Common myeloid progenitor, CD34-positive (primary cell): ENCODE measurements at regions not wholly inside any gene's neighbourhood (a gene's known extent, or its start where the extent isn't known, plus 50 kb on each side); places are given as distances from the start of the nearest gene placed in this dataset.

ENCODE experiments used
- CTCF ChIA-PET: fragments of 350-600 bp; sonication (Branson Sonifier 250); formaldehyde crosslinking; loops from one replicate; lab custom pipeline; 2021; ENCODE audit warnings: antibody characterized with exemption; lab: Charles Lee
- POLR2A ChIA-PET: fragments of 350-600 bp; sonication (Branson Sonifier 250); formaldehyde crosslinking; loops from one replicate; lab custom pipeline; 2021; ENCODE audit warnings: antibody characterized with exemption; lab: Charles Lee
- DNase-seq, 3 donors: peaks; one replicate each; pipeline versions ENCODE4 v3.0.0 to v3.0.0-alpha.2; 2013
- H3K27ac ChIP-seq, 2 experiments: 1 replicate in 1 of 2; 2 replicates in 1 of 2; pipeline ENCODE4 v1.7.0; 2013; ENCODE audit warnings: inconsistent platforms in 2 of 2, low read length in 2 of 2, mild to moderate bottlenecking in 2 of 2, low read depth in 1 of 2, moderate library complexity in 1 of 2; ENCODE audit not compliant: severe bottlenecking in 2 of 2, insufficient read depth in 1 of 2, poor library complexity in 1 of 2
- H3K27me3 ChIP-seq, 5 experiments: replicated peaks in 2 of 5; 1 replicate in 3 of 5; 2 replicates in 2 of 5; pipeline versions ENCODE4 v1.6.1 to v1.7.0; 2013; ENCODE audit warnings: low read length in 4 of 5, mild to moderate bottlenecking in 2 of 5, moderate library complexity in 2 of 5, inconsistent platforms in 1 of 5; ENCODE audit not compliant: insufficient read depth in 5 of 5, control insufficient read depth in 4 of 5
- H3K36me3 ChIP-seq, 4 experiments: 1 replicate in 2 of 4; 2 replicates in 2 of 4; pipeline versions ENCODE4 v1.6.1 to v1.7.0; 2013; ENCODE audit warnings: low read length in 3 of 4, control low read depth in 1 of 4, mild to moderate bottlenecking in 1 of 4; ENCODE audit not compliant: control insufficient read depth in 4 of 4, insufficient read depth in 4 of 4
- H3K4me1 ChIP-seq, 4 experiments: 1 replicate in 3 of 4; 2 replicates in 1 of 4; pipeline versions ENCODE4 v1.6.1 to v1.7.1; 2013; ENCODE audit warnings: low read length in 3 of 4, mild to moderate bottlenecking in 3 of 4, control low read depth in 1 of 4, inconsistent platforms in 1 of 4, moderate library complexity in 1 of 4; ENCODE audit not compliant: control insufficient read depth in 4 of 4, insufficient read depth in 4 of 4; ENCODE audit errors: control extremely low read depth in 1 of 4
- H3K4me3 ChIP-seq, 7 experiments: 1 replicate in 4 of 7; 2 replicates in 3 of 7; pipeline versions ENCODE4 v1.5.1 to v1.7.0; 2013; ENCODE audit warnings: mild to moderate bottlenecking in 7 of 7, low read length in 6 of 7, moderate library complexity in 6 of 7, inconsistent platforms in 2 of 7, low read depth in 2 of 7, control low read depth in 1 of 7; ENCODE audit not compliant: insufficient read depth in 4 of 7, control insufficient read depth in 1 of 7; ENCODE audit errors: extremely low read depth in 1 of 7
- H3K9me3 ChIP-seq, 5 experiments: 1 replicate in 4 of 5; 2 replicates in 1 of 5; pipeline versions ENCODE4 v1.6.1 to v1.7.1; 2013; ENCODE audit warnings: low read length in 4 of 5, mild to moderate bottlenecking in 2 of 5, inconsistent platforms in 1 of 5, low read depth in 1 of 5, moderate library complexity in 1 of 5; ENCODE audit not compliant: control insufficient read depth in 4 of 5, insufficient read depth in 2 of 5; ENCODE audit errors: control extremely low read depth in 1 of 5
- WGBS: methylation state at CpG from one replicate; pipeline ENCODE4 v1.1.5; 2013; ENCODE audit not compliant: insufficient coverage; 5-methylcytosine and 5-hydroxymethylcytosine counted together

GRCh38 chr12:82028772-82029171 is 269.6 kb upstream of the PPFIA2 start:
- POLR2A ChIA-PET = no interaction called here

GRCh38 chr12:82027612-82028011 is 268.5 kb upstream of the PPFIA2 start:
- no peak overlapping the region for H3K4me3 ChIP-seq
- H3K27me3 ChIP-seq = no peaks in the 10 kb centered on the region
- H3K4me1 ChIP-seq = no peaks in the 10 kb centered on the region
- no CpG with 5 or more reads among the region's 1 CpG for WGBS
- H3K9me3 ChIP-seq = no peaks in the 10 kb centered on the region
- H3K27ac ChIP-seq = no peak overlapping the region
- peak in 1 of 3 donors; percentile 19 for DNase-seq
- ChIA-PET CTCF (no interaction called here), POLR2A (no interaction called here)
- H3K36me3 ChIP-seq = no peaks in the 10 kb centered on the region

More at GRCh38 chr12:82028772-82029171, 269.6 kb upstream of the PPFIA2 start:
- no peak for DNase-seq
- Histone ChIP-seq H3K9me3 (peaks cover 0 to 2% (median 0%) of the 10 kb centered on the region in 5 experiments), H3K27ac (no peak overlapping the region), H3K36me3 (no peaks in the 10 kb centered on the region), H3K4me1 (no peaks in the 10 kb centered on the region), H3K27me3 (no peaks in the 10 kb centered on the region), H3K4me3 (no peak overlapping the region)
- no CpG with 5 or more reads among the region's 1 CpG for WGBS
- CTCF ChIA-PET = no interaction called here

- no peaks in the 10 kb centered on the region for H3K4me1 ChIP-seq
- WGBS = 83% methylated on average over 4 of the region's 7 CpGs
These were observed 266.3 kb upstream of the PPFIA2 start for GRCh38 chr12:82025462-82025861.

GRCh38 chr12:82019533-82019932 is 260.4 kb upstream of the PPFIA2 start:
- Histone ChIP-seq H3K27ac (no peak overlapping the region), H3K27me3 (no peaks in the 10 kb centered on the region), H3K4me3 (no peak overlapping the region), H3K36me3 (no peaks in the 10 kb centered on the region), H3K4me1 (no peaks in the 10 kb centered on the region), H3K9me3 (peaks cover 0 to 3% (median 0%) of the 10 kb centered on the region in 5 experiments)
- ChIA-PET CTCF (no interaction called here), POLR2A (no interaction called here)
- peak; percentile 2 to 45 (median 28) for DNase-seq

More at GRCh38 chr12:82025462-82025861, 266.3 kb upstream of the PPFIA2 start:
- ChIA-PET CTCF (no interaction called here), POLR2A (no interaction called here)
- no peak for DNase-seq
- Histone ChIP-seq H3K36me3 (no peaks in the 10 kb centered on the region), H3K9me3 (no peaks in the 10 kb centered on the region), H3K4me3 (no peak overlapping the region), H3K27me3 (no peaks in the 10 kb centered on the region), H3K27ac (no peak overlapping the region)

GRCh38 chr12:82015623-82016347 is 256.6 kb upstream of the PPFIA2 start:
- no CpG with 5 or more reads among the region's 1 CpG for WGBS
- Histone ChIP-seq H3K4me1 (no peaks in the 10 kb centered on the region), H3K9me3 (peaks cover 0 to 3% (median 0%) of the 10 kb centered on the region in 5 experiments), H3K36me3 (no peaks in the 10 kb centered on the region), H3K27ac (no peak overlapping the region), H3K4me3 (no peak overlapping the region), H3K27me3 (no peaks in the 10 kb centered on the region)
- CTCF ChIA-PET = no interaction called here
- DNase-seq = no peak
- POLR2A ChIA-PET = no interaction called here

GRCh38 chr12:82012176-82012575 is 253.0 kb upstream of the PPFIA2 start:
- ChIA-PET POLR2A (no interaction called here), CTCF (no interaction called here)
- H3K4me1 ChIP-seq = no peaks in the 10 kb centered on the region
- no peak overlapping the region for H3K4me3 ChIP-seq
- no peaks in the 10 kb centered on the region for H3K36me3 ChIP-seq
- H3K27ac ChIP-seq = no peak overlapping the region
- peaks cover 0 to 2% (median 0%) of the 10 kb centered on the region in 5 experiments for H3K27me3 ChIP-seq
- peaks cover 0 to 1% (median 0%) of the 10 kb centered on the region in 5 experiments for H3K9me3 ChIP-seq
- WGBS = 88% methylated on average over 3 of the region's 4 CpGs
- no peak for DNase-seq

GRCh38 chr12:82009524-82009923 is 250.4 kb upstream of the PPFIA2 start:
- CTCF ChIA-PET = no interaction called here
- WGBS = 100% methylated on average over 1 of the region's 2 CpGs
- POLR2A ChIA-PET = no interaction called here
- no peak overlapping the region for H3K4me3 ChIP-seq
- peaks cover 0 to 2% (median 0%) of the 10 kb centered on the region in 5 experiments for H3K27me3 ChIP-seq
- H3K4me1 ChIP-seq = no peaks in the 10 kb centered on the region
- no peak for DNase-seq
- peaks cover 0 to 1% (median 0%) of the 10 kb centered on the region in 5 experiments for H3K9me3 ChIP-seq
- no peak overlapping the region for H3K27ac ChIP-seq
- no peaks in the 10 kb centered on the region for H3K36me3 ChIP-seq
